SU-DHL-6 (cell line): ENCODE measurements at regions not wholly inside any gene's neighbourhood (a gene's known extent, or its start where the extent isn't known, plus 50 kb on each side); places are given as distances from the start of the nearest gene placed in this dataset.
"Not testable (repeated sequence)": the region's sequence is repeated elsewhere in the genome, so short reads cannot be mapped to it uniquely, and the experiment has no call there.

Source experiments
- EZH2phosphoT487 ChIP-seq: fragments of 200-600 bp; sonication (generic), shearing (Covaris generic); conservative IDR thresholded peaks from 2 replicates; pipeline ENCODE4 v1.6.1; 2018; ENCODE audit warnings: mild to moderate bottlenecking, antibody characterized with exemption, low read length, moderate library complexity, mixed read lengths
- TF ChIP-seq, protein P1 (sequence below): fragments of 200-600 bp; sonication (generic); IDR thresholded peaks from one replicate; pipeline ENCODE4 v1.5.1; 2017; ENCODE audit warnings: antibody characterized with exemption, mild to moderate bottlenecking, low read length, moderate library complexity; ENCODE audit not compliant: insufficient read depth, poor library complexity, severe bottlenecking

DNA sequence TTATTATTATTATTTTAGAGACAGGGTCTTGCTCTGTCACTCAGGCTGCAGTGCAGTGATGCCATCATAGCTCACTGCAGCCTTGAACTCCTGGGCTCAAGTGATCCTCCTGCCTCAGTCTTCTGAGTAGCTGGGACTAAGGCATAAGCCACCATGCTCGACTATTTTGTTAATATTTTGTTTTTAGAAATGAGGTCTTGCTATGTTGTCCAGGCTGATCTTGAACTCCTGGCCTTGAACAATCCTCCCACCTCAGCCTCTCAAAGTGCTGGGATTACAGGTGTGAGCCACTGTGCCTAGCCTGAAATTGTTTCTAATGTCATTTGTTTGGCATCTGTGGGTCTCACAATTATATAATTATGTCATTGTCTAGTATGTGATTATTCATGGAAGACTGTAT, 92.4 kb downstream of the LYZL2 start:
- TF ChIP-seq, protein P1, sequence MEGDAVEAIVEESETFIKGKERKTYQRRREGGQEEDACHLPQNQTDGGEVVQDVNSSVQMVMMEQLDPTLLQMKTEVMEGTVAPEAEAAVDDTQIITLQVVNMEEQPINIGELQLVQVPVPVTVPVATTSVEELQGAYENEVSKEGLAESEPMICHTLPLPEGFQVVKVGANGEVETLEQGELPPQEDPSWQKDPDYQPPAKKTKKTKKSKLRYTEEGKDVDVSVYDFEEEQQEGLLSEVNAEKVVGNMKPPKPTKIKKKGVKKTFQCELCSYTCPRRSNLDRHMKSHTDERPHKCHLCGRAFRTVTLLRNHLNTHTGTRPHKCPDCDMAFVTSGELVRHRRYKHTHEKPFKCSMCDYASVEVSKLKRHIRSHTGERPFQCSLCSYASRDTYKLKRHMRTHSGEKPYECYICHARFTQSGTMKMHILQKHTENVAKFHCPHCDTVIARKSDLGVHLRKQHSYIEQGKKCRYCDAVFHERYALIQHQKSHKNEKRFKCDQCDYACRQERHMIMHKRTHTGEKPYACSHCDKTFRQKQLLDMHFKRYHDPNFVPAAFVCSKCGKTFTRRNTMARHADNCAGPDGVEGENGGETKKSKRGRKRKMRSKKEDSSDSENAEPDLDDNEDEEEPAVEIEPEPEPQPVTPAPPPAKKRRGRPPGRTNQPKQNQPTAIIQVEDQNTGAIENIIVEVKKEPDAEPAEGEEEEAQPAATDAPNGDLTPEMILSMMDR = not testable (repeated sequence)
- not testable (repeated sequence) for TF ChIP-seq EZH2phosphoT487
